ENCODE measurements at regions not wholly inside any gene's neighbourhood (a gene's known extent, or its start where the extent isn't known, plus 50 kb on each side); places are given as distances from the start of the nearest gene placed in this dataset.

- no peaks in the 10 kb centered on the region for H3K9me3 Mint-ChIP-seq (ENCODE audit: unreplicated experiment)
- ChIA-PET CTCF (no interaction called here), POLR2A (interaction anchor here (0.6 kb wide), 1 partner anchor 476 kb away, joined by 3 read pairs; no protein-coding TSS in a partner anchor)
- H3K36me3 Mint-ChIP-seq (ENCODE audit: insufficient read depth, unreplicated experiment): no peaks in the 10 kb centered on the region
- DNase-seq (ENCODE audit: unreplicated experiment): no peak
- H3K27me3 Mint-ChIP-seq (ENCODE audit: insufficient read depth, unreplicated experiment): no peaks in the 10 kb centered on the region
- TF ChIP-seq CTCF (IDR thresholded peaks at IDR 0.05; ENCODE audit: unreplicated experiment): no peak
- H3K27ac Mint-ChIP-seq (ENCODE audit: low read depth, unreplicated experiment): no peak overlapping the region
- no TSS peak for BruUV-seq (replicated peaks)
- intact Hi-C loops (cut with micrococcal nuclease): no loop called here
- H3K4me3 Mint-ChIP-seq (ENCODE audit: unreplicated experiment): no peak overlapping the region
- peaks cover 6% of the 10 kb centered on the region for H3K4me1 Mint-ChIP-seq (ENCODE audit: insufficient read depth, unreplicated experiment)
Observed at GRCh38 chr12:77629141-77629540, 201.6 kb upstream of the NAV3 start.

GRCh38 chr12:77625441-77625840, 205.3 kb upstream of the NAV3 start:
- H3K27ac Mint-ChIP-seq (ENCODE audit: low read depth, unreplicated experiment): peak overlapping the region; percentile 60
- H3K36me3 Mint-ChIP-seq (ENCODE audit: insufficient read depth, unreplicated experiment): no peaks in the 10 kb centered on the region
- CTCF ChIA-PET: interaction anchor here (1.0 kb wide), 1 partner anchor 61 kb away, joined by 4 read pairs; no protein-coding TSS in a partner anchor
- POLR2A ChIA-PET: interaction anchor here (0.6 to 1.9 kb wide), 3 partner anchors 11 to 1496 kb away, joined by 3 to 5 read pairs (median 3); no protein-coding TSS in a partner anchor
- TF ChIP-seq CTCF (IDR thresholded peaks at IDR 0.05; ENCODE audit: unreplicated experiment): no peak
- H3K27me3 Mint-ChIP-seq (ENCODE audit: insufficient read depth, unreplicated experiment): no peaks in the 10 kb centered on the region
- no TSS peak for BruUV-seq (replicated peaks)
- no peak overlapping the region for H3K4me3 Mint-ChIP-seq (ENCODE audit: unreplicated experiment)
- H3K4me1 Mint-ChIP-seq (ENCODE audit: insufficient read depth, unreplicated experiment): peaks cover 6% of the 10 kb centered on the region
- no peaks in the 10 kb centered on the region for H3K9me3 Mint-ChIP-seq (ENCODE audit: unreplicated experiment)
- intact Hi-C loops (cut with micrococcal nuclease): no loop called here
- DNase-seq (ENCODE audit: unreplicated experiment): peak; percentile 85

DNA sequence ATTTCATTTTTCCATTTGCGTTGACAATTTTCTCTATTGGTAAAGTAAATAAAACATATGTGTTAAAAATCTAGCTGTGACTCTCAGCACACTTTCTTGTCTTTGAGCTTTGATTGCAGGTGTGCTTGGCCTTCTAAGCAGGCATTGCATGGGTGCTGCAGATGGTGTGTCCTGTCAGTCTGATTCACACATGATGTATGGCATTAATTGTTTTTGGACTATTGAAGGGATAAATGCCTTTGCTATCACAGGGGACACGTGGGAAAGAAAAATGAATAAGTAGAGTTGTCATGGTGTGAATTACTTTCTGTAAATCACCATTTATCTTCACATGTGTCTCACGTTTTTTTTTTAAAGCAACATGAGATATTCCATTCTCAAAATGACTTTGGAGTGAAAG, 211.3 kb upstream of the NAV3 start:
- Mint-ChIP-seq H3K27me3 (ENCODE audit: insufficient read depth, unreplicated experiment) (no peaks in the 10 kb centered on the region), H3K4me3 (ENCODE audit: unreplicated experiment) (no peak overlapping the region), H3K4me1 (ENCODE audit: insufficient read depth, unreplicated experiment) (no peaks in the 10 kb centered on the region), H3K36me3 (ENCODE audit: insufficient read depth, unreplicated experiment) (no peaks in the 10 kb centered on the region), H3K9me3 (ENCODE audit: unreplicated experiment) (no peaks in the 10 kb centered on the region), H3K27ac (ENCODE audit: low read depth, unreplicated experiment) (no peak overlapping the region)
- intact Hi-C loops (cut with micrococcal nuclease): no loop called here
- no peak for TF ChIP-seq CTCF (IDR thresholded peaks at IDR 0.05; ENCODE audit: unreplicated experiment)
- no TSS peak for BruUV-seq (replicated peaks)
- no peak for DNase-seq (ENCODE audit: unreplicated experiment)
- ChIA-PET POLR2A (no interaction called here), CTCF (interaction anchor here (0.6 kb wide), 1 partner anchor 67 kb away, joined by 3 read pairs; no protein-coding TSS in a partner anchor)

- no peak for TF ChIP-seq CTCF (IDR thresholded peaks at IDR 0.05; ENCODE audit: unreplicated experiment)
- H3K36me3 Mint-ChIP-seq (ENCODE audit: insufficient read depth, unreplicated experiment): no peaks in the 10 kb centered on the region
- DNase-seq (ENCODE audit: unreplicated experiment): no peak
- no peak overlapping the region for H3K4me3 Mint-ChIP-seq (ENCODE audit: unreplicated experiment)
- ChIA-PET CTCF (interaction anchor here (0.6 to 2.8 kb wide), 5 partner anchors 33 to 308 kb away, joined by 3 to 9 read pairs (median 4); no protein-coding TSS in a partner anchor), POLR2A (no interaction called here)
- H3K4me1 Mint-ChIP-seq (ENCODE audit: insufficient read depth, unreplicated experiment): no peaks in the 10 kb centered on the region
- intact Hi-C loops (cut with micrococcal nuclease): no loop called here
- no peak overlapping the region for H3K27ac Mint-ChIP-seq (ENCODE audit: low read depth, unreplicated experiment)
- H3K9me3 Mint-ChIP-seq (ENCODE audit: unreplicated experiment): no peaks in the 10 kb centered on the region
- no peaks in the 10 kb centered on the region for H3K27me3 Mint-ChIP-seq (ENCODE audit: insufficient read depth, unreplicated experiment)
- BruUV-seq (replicated peaks): no TSS peak
Observed at GRCh38 chr12:77617818-77618217, 212.9 kb upstream of the NAV3 start.
